GM12878 (cell line): ENCODE measurements at regions not wholly inside any gene's neighbourhood (a gene's known extent, or its start where the extent isn't known, plus 50 kb on each side); places are given as distances from the start of the nearest gene placed in this dataset.

Experiments
- CBX5 ChIP-seq: sonication (generic); IDR thresholded peaks from 2 replicates; pipeline ENCODE4 v1.6.1; 2016; ENCODE audit warnings: low read depth, moderate library complexity, mild to moderate bottlenecking, inconsistent platforms
- EP300 ChIP-seq, 2 experiments: fragments of 150-350 bp in 1 of 2; IDR thresholded peaks; 2 replicates each; pipeline ENCODE4 v1.6.1; 2011 to 2012; ENCODE audit warnings: low read depth in 2 of 2, low read length in 2 of 2, borderline replicate concordance in 1 of 2, improper control_type of control experiment in 1 of 2, inconsistent platforms in 1 of 2; ENCODE audit not compliant: control insufficient read depth in 1 of 2
- EZH2 ChIP-seq: IDR thresholded peaks from 2 replicates; pipeline ENCODE4 v1.6.1; 2012; ENCODE audit warnings: low read depth, mild to moderate bottlenecking, control low read depth, inconsistent platforms, low read length, borderline replicate concordance; ENCODE audit not compliant: control insufficient read depth
- IKZF1 ChIP-seq: fragments of 450-650 bp; conservative IDR thresholded peaks from 2 replicates; pipeline ENCODE4 v1.6.1; 2017; ENCODE audit warnings: antibody characterized with exemption, mild to moderate bottlenecking
- MXI1 ChIP-seq: fragments of 150-350 bp; IDR thresholded peaks from 2 replicates; pipeline ENCODE4 v1.6.1; 2011; ENCODE audit warnings: low read depth, mild to moderate bottlenecking, inconsistent platforms, low read length, improper control_type of control experiment
- NFXL1 ChIP-seq: fragments of 450-650 bp; IDR thresholded peaks from 2 replicates; pipeline ENCODE4 v1.6.1; 2017; ENCODE audit warnings: antibody characterized with exemption, mild to moderate bottlenecking, borderline replicate concordance
- NRF1 ChIP-seq: conservative IDR thresholded peaks from 2 replicates; pipeline ENCODE4 v1.6.1; 2011; ENCODE audit warnings: mild to moderate bottlenecking, low read depth, low read length, improper control_type of control experiment
- USF2 ChIP-seq: IDR thresholded peaks from 2 replicates; pipeline ENCODE4 v1.6.1; 2011; ENCODE audit warnings: low read depth, low read length, improper control_type of control experiment, borderline replicate concordance
- ZBED1 ChIP-seq: IDR thresholded peaks from 2 replicates; pipeline ENCODE4 v1.6.1; 2016; ENCODE audit warnings: borderline replicate concordance
- ZNF207 ChIP-seq: fragments of 450-650 bp; IDR thresholded peaks from 2 replicates; pipeline ENCODE4 v1.6.1; 2014; ENCODE audit warnings: antibody characterized with exemption, mild to moderate bottlenecking, borderline replicate concordance
- ZNF274 ChIP-seq: IDR thresholded peaks from one replicate; pipeline ENCODE4 v1.8.0; 2011; ENCODE audit not compliant: insufficient read length, insufficient read depth
- TF ChIP-seq, protein P1 (sequence below), 3 experiments: IDR thresholded peaks in 2 of 3; conservative IDR thresholded peaks in 1 of 3; 2 replicates each; pipeline ENCODE4 v1.5.1; 2011; ENCODE audit warnings: low read depth in 3 of 3, low read length in 3 of 3, mild to moderate bottlenecking in 3 of 3, control low read depth in 2 of 3, moderate library complexity in 2 of 3, inconsistent platforms in 1 of 3, mixed read lengths in 1 of 3; ENCODE audit not compliant: control insufficient read depth in 2 of 3, insufficient read depth in 1 of 3; ENCODE audit errors: extremely low read depth in 1 of 3
- TF ChIP-seq, protein P2 (sequence below): fragments of 450-650 bp; IDR thresholded peaks from 2 replicates; pipeline ENCODE4 v1.6.1; 2017; ENCODE audit warnings: mild to moderate bottlenecking
- TF ChIP-seq, protein P3 (sequence below): IDR thresholded peaks from 2 replicates; pipeline ENCODE4 v1.6.1; 2011; ENCODE audit warnings: borderline replicate concordance, low read depth, mild to moderate bottlenecking, moderate library complexity, mixed read lengths, low read length; ENCODE audit not compliant: insufficient read depth; ENCODE audit errors: extremely low read length

DNA sequence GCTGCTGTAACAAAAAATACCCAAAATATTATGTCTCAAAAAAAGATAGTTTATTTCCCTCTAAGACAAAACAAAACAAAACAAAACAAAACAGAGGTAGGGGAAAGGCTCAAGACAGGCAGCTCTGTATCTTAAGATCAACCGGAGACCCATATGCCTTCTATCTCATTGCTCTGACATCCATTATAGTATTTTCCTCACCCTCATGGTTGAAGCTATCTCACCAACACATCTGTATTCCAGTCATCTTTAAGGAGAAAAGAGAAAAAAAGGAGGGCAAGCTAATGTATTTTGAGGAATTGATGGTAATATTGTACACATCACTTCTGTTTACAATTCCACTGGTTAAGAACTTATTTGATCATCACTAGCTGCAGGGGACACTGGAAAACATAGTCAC, 239.7 kb downstream of the ICOS start:
- TF ChIP-seq NFXL1: no peak
- no peak for TF ChIP-seq EZH2
- TF ChIP-seq NRF1: no peak
- no peak for TF ChIP-seq ZBED1
- no peak for TF ChIP-seq ZNF207
- TF ChIP-seq, protein P1, sequence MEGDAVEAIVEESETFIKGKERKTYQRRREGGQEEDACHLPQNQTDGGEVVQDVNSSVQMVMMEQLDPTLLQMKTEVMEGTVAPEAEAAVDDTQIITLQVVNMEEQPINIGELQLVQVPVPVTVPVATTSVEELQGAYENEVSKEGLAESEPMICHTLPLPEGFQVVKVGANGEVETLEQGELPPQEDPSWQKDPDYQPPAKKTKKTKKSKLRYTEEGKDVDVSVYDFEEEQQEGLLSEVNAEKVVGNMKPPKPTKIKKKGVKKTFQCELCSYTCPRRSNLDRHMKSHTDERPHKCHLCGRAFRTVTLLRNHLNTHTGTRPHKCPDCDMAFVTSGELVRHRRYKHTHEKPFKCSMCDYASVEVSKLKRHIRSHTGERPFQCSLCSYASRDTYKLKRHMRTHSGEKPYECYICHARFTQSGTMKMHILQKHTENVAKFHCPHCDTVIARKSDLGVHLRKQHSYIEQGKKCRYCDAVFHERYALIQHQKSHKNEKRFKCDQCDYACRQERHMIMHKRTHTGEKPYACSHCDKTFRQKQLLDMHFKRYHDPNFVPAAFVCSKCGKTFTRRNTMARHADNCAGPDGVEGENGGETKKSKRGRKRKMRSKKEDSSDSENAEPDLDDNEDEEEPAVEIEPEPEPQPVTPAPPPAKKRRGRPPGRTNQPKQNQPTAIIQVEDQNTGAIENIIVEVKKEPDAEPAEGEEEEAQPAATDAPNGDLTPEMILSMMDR (IDR thresholded peaks at IDR 0.05 in 2 of 3, conservative IDR thresholded peaks at IDR 0.05 in 1 of 3; ENCODE audit: control insufficient read depth in 2 of 3, extremely low read depth in 1 of 3, insufficient read depth in 1 of 3, low read depth in 3 of 3, low read length in 3 of 3): no peak
- no peak for TF ChIP-seq ZNF274
- TF ChIP-seq, protein P2, sequence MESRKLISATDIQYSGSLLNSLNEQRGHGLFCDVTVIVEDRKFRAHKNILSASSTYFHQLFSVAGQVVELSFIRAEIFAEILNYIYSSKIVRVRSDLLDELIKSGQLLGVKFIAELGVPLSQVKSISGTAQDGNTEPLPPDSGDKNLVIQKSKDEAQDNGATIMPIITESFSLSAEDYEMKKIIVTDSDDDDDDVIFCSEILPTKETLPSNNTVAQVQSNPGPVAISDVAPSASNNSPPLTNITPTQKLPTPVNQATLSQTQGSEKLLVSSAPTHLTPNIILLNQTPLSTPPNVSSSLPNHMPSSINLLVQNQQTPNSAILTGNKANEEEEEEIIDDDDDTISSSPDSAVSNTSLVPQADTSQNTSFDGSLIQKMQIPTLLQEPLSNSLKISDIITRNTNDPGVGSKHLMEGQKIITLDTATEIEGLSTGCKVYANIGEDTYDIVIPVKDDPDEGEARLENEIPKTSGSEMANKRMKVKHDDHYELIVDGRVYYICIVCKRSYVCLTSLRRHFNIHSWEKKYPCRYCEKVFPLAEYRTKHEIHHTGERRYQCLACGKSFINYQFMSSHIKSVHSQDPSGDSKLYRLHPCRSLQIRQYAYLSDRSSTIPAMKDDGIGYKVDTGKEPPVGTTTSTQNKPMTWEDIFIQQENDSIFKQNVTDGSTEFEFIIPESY: no peak
- TF ChIP-seq EP300 (IDR thresholded peaks at IDR 0.05; ENCODE audit: borderline replicate concordance in 1 of 2, control insufficient read depth in 1 of 2, low read depth in 2 of 2, low read length in 2 of 2): no peak
- no peak for TF ChIP-seq MXI1
- TF ChIP-seq CBX5: no peak
- TF ChIP-seq USF2: no peak
- TF ChIP-seq, protein P3, sequence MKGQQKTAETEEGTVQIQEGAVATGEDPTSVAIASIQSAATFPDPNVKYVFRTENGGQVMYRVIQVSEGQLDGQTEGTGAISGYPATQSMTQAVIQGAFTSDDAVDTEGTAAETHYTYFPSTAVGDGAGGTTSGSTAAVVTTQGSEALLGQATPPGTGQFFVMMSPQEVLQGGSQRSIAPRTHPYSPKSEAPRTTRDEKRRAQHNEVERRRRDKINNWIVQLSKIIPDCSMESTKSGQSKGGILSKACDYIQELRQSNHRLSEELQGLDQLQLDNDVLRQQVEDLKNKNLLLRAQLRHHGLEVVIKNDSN: no peak
- no peak for TF ChIP-seq IKZF1
